GM18867 (cell line): ENCODE measurements at regions not wholly inside any gene's neighbourhood (a gene's known extent, or its start where the extent isn't known, plus 50 kb on each side); places are given as distances from the start of the nearest gene placed in this dataset.
"Not testable (repeated sequence)": the region's sequence is repeated elsewhere in the genome, so short reads cannot be mapped to it uniquely, and the experiment has no call there.

ENCODE experiments used
- ATAC-seq: cut with Tn5 transposase; IDR thresholded peaks from one replicate; pipeline ENCODE4 v1.9.1; 2021; ENCODE audit warnings: mild to moderate bottlenecking, moderate library complexity; ENCODE audit not compliant: unreplicated experiment

DNA sequence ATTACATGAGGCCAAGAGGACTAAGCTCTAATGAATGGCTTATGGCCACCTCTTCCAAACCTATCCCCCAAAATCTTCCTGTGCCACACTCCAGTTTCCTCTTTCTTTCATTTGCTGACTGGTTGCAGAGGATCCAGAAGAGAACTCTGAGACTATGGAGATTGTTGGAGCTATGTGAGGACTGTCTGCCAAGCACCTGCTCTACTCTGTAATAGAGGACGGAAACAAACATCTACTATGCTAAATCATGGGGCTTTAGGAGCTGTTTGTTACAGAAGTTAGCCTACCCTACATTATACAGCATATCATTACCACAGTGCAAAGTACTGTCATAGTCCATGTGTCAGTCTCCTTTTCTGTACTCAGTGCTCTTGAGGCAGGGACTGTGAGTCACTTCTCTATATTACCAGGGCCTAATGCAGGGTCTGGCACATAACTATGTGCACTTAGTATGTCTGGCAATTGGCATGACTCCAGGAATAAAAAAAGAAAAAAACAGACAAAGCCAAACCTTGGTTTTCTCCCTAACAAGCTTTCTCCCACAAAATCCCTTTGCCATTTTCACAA is 95.1 kb downstream of the RPAP3 start:
- ATAC-seq = no peak

DNA sequence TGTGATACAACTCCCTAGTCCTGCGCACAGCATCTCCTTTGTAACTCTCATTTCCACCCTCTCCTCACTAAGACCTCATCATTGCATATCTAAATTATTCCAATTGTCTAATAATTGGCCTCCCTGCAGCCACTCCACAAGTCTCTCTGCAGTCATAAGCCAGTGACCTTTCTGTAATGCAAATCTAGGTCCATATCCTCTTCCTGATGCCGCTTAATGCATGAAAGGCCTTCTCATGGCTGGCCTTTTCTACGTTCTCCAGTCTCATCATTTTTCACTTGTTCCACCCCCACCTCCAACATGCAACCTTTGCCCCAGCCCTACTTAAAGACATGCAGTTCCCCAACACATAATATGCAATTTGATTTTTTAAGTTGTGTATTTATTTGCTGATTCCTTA is 96.0 kb downstream of the RPAP3 start:
- no peak for ATAC-seq

DNA sequence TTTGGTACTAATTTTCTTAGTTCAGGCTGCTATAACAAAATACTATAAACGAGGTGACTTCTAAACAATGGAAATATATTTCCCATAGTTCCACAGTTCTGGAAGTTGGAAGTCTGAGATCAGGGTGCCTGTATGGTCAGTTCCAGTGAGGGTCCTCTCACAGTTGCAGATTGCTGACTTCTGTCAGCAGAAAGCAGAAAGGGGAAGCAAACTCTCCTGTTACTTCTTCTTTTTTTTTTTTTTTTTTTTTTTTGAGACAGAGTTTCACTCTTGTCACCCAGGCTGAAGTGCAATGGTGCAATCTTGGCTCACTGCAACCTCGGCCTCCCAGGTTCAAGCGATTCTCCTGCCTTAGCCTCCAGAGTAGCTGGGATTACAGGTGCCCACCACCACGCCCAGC is 97.2 kb downstream of the RPAP3 start:
- not testable (repeated sequence) for ATAC-seq

DNA sequence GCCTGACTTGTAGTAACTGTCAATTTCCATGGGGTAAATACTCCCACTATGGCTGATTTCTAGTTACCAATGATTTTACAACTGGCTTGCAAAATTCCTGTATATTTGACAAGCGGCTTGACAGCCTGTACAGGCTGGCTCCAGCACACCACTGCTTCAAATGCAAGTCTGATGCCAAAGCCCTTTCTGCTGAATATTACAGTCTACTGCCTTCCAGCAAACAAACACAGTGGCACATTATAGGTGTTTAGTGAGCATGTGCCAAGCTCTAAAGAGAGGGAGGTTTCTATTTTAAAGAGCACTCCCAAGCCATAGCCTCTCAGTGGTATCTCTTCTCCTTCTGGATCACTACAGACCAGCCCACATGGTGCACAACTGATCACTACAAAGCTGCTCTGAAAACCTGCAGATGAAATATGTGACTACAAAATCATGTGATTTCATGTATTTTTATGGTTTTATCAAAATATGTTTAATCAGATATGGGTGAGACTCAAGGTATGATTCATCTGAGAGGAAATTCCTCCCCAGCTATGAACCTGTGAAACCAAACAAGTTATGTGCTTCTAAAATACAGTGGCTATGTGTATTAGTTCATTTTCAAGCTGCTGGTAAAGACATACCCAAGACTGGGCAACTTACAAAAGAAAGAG is 101.5 kb downstream of the RPAP3 start:
- ATAC-seq = no peak

DNA sequence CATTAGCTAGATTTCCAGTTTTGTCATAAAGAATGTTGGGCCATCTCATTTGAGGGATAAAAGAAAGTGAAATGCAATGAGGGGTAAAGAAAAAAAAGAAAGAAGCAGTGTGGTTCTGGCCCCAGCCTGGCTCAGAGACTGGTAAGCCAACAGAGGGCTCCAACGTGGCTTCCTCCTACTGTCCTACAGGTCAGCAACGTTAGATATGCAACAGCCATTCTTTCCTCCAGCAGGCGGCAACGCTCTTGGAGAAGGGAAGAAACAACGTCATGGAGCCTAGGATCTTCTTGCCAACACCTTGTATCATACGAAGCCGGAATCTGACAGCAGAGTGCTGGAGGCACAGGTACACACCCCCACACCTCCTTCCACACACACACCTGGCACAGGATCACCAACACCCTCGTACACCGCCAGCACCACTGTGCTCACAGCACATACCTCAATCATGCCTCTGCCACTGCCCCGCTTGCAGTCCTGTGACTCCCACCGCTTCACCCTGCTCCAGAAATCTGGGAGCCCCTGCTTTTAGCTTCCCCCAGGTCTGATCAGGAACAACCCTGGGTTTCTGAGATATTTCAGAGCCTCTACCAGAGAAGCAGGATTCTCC is 102.8 kb downstream of the RPAP3 start:
- no peak for ATAC-seq

DNA sequence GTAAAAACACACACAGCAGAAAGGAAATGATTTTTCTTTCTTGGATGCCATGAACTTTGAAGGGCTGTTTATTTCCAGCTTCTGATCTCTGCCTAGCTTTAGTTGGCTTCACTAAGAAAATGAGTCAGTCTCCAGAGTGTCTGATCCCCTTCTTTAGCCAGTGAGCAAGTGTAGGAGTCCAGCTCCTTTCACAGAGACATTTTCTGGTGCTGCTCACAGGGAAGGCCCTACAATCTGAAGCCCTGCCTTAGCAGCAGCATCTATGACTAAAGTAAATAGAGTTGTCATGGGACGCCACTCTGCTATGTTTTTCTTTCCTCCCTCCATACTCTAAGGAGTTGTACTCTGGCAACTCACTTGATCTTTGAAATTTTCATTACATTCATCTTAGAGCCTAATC is 103.5 kb downstream of the RPAP3 start:
- ATAC-seq = no peak

- no peak for ATAC-seq
Measured at GRCh38 chr12:47601071-47601470, 104.8 kb downstream of the RPAP3 start.

GRCh38 chr12:47591795-47592194 is 114.0 kb downstream of the RPAP3 start:
- no peak for ATAC-seq

DNA sequence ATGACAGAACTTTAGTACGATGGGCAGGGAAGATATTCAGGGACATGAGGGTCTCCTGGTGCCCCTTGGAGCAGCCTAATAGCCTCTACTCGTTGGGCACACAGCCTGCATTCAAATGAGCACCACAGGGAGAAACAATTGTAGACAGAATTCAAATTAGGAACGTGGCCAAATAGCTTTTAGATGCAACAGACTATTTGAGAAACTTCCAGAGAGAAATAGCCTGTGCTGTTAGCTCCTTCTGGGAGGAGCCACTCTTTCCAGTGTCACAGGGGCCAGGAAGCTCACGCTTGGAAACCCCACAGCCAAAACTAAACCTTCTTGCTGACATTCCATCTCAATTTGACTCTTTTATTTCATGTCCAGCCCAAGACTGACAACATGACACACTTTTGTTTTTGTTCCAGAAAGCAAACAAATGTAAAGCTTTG is 114.5 kb downstream of the RPAP3 start:
- no peak for ATAC-seq

GRCh38 chr12:47590771-47591360 is 115.0 kb downstream of the RPAP3 start:
- ATAC-seq = no peak

DNA sequence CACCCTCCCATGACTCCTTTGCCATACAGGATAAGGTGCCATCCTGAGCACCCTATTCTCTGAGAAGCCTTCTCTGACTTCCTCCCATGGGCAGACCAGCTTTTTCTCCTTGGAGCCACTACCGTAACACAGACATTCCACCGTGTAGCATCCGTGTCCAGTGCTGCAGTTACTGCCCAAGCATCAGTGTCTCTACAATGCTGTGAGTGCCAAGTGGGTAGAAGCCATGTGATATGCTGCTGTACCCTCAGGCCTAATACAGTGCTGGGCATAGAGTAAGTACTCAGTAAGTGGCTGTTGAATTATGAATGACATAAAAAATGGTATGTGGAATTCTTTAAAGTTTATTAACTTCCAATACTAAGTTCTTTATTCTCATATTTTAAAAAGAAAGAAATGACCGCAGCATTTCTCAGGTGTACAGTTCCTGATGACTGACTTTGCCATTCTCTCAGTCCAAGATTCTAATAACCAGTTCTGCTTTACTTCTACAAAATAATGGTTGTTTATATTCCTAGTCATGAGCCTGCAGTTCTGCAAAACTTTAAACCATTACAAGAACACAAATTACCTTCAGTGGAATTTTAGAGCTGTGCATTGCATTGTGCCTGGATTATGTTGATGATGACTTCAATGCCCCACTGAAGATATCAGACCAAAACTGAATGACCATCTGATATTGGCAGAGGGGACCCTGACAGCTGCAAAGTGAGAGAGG is 118.7 kb downstream of the RPAP3 start:
- ATAC-seq = no peak

DNA sequence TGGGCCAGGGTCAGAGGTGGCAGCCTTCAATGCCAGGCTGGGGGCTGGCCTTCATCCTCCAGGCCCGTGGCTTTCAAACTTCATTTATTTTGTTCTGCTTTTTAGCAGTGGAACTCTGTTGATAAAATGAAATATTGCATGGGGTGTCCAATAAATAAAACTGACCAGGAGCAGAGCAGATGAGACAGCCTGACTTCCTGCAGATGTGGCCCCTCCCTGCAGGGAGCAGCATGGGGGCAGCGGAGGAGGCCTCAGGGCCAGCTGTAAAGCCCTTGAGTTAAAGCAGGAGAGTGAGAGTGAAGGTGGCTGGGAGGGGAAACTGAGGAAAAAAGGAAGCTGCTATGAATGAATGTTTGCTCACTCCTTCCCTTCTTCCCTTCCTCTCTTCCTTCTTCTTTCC is 120.3 kb downstream of the RPAP3 start:
- no peak for ATAC-seq

- ATAC-seq = no peak
Measured at GRCh38 chr12:47578836-47579235, 127.0 kb downstream of the RPAP3 start.

- no peak for ATAC-seq
Measured at GRCh38 chr12:47577206-47577989, 128.4 kb downstream of the RPAP3 start.

DNA sequence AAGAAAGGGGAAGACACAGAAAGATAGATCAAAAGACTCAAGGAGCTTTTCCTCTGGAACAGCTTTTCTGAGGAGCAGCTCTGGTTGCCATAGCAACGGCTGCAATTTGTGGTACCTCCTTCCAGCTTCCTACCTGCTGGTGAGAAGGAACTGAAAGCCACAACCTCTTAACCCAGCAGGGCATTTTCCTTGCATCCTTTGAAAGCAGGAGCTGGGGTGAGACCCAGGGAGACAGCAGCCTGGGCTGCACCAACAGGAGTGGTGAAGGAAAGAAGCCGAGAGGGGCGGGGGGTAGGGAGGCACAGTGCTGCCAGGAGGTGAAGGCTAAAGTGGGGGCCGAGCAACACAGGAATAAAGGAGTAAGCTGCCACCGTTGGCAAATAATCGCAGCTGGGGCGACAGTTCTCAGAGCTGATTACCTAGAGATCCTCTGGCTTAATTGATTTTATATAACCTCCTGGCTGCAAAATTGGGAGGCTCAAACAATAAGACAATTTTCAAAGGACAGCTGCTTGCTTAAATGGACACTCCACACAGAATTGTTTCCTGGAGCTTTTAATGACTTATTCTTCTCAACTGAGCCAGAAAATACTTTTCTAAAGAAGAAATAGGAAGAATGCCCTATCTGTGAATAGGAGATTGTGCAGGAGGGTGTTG is 129.4 kb downstream of the RPAP3 start:
- no peak for ATAC-seq

GRCh38 chr12:47574252-47575021 is 131.4 kb downstream of the RPAP3 start:
- ATAC-seq = no peak

- no peak for ATAC-seq
Measured at GRCh38 chr12:47573146-47573659, 132.6 kb downstream of the RPAP3 start.

DNA sequence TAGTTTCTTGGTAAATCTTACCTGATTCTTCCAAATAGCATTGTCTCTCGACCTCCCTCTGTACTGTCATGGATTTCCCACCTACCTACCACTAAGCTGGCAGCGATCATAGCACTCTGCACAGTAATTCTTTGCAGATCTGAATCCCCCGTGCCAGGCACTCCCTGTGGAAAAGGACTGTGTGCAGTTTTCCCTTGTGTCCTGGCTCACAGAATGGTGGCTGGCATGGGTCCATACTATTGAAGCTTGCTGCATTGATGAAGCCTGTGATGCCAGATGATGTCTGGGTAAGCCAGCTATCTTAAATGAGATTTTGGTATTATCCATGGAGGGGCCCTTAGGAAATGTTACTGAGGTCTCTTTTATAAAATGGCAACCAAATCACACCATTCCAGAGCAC is 135.7 kb downstream of the RPAP3 start:
- ATAC-seq = no peak

DNA sequence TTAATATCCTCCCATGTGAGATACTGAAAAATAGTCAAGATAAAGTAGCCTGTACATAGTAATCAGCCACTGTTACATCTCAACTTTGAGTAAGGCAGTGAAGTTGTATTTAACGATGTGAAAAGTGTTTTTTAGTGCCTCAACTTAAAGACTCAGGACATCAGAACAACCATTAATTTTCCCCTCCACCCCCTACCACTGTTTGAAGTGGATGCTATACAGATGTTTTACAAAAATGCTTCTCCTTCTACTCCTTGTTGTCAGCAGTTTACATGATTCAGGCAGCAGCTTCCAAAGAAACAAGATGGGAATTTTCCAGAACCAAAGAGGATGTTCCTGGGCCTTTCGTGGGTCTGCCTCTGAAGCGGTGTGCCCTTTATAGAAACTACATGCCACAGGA is 143.6 kb downstream of the RPAP3 start:
- ATAC-seq = no peak
